Mesendoderm (in vitro differentiated cells): ENCODE measurements at regions not wholly inside any gene's neighbourhood (a gene's known extent, or its start where the extent isn't known, plus 50 kb on each side); places are given as distances from the start of the nearest gene placed in this dataset.

Experiments used
- DNase-seq: peaks from one replicate; pipeline ENCODE4 v3.0.0; 2013
- H2AK5ac ChIP-seq: 2 replicates; pipeline ENCODE4 v1.6.1; 2013; ENCODE audit warnings: low read length, inconsistent platforms
- H2BK120ac ChIP-seq: 2 replicates; pipeline ENCODE4 v1.6.1; 2013; ENCODE audit warnings: low read depth, mild to moderate bottlenecking, low read length, moderate library complexity, mixed read lengths
- H2BK15ac ChIP-seq: replicated peaks from 2 replicates; pipeline ENCODE4 v1.6.1; 2013; ENCODE audit warnings: low read depth, mild to moderate bottlenecking, moderate library complexity
- H2BK5ac ChIP-seq: 2 replicates; pipeline ENCODE4 v1.6.1; 2013; ENCODE audit warnings: low read length, inconsistent platforms
- H3K18ac ChIP-seq: 2 replicates; pipeline ENCODE4 v1.6.1; 2013; ENCODE audit warnings: mild to moderate bottlenecking, low read length, mixed read lengths
- H3K23ac ChIP-seq: one replicate; pipeline ENCODE4 v1.6.1; 2013; ENCODE audit warnings: low read length
- H3K27ac ChIP-seq: 2 replicates; pipeline ENCODE4 v1.5.1; 2013; ENCODE audit warnings: low read depth, mild to moderate bottlenecking, inconsistent platforms, low read length, moderate library complexity
- H3K27me3 ChIP-seq: 2 replicates; pipeline ENCODE4 v1.6.1; 2013; ENCODE audit warnings: low read length, control low read depth, mild to moderate bottlenecking, inconsistent platforms; ENCODE audit not compliant: insufficient read depth, poor library complexity
- H3K36me3 ChIP-seq: 2 replicates; pipeline ENCODE4 v1.6.1; 2013; ENCODE audit warnings: low read length, inconsistent platforms; ENCODE audit not compliant: control insufficient read depth, insufficient read depth
- H3K4ac ChIP-seq: one replicate; pipeline ENCODE4 v1.6.1; 2013; ENCODE audit warnings: low read depth, mild to moderate bottlenecking, low read length, moderate library complexity
- H3K4me1 ChIP-seq: 2 replicates; pipeline ENCODE4 v1.6.1; 2013; ENCODE audit warnings: low read depth, low read length, inconsistent platforms; ENCODE audit not compliant: control insufficient read depth
- H3K4me2 ChIP-seq: 2 replicates; pipeline ENCODE4 v1.6.1; 2013; ENCODE audit warnings: low read length
- H3K4me3 ChIP-seq: 2 replicates; pipeline ENCODE4 v1.5.1; 2013; ENCODE audit warnings: mild to moderate bottlenecking, low read length
- H3K56ac ChIP-seq: one replicate; pipeline ENCODE4 v1.6.1; 2013; ENCODE audit warnings: low read length
- H3K79me1 ChIP-seq: 2 replicates; pipeline ENCODE4 v1.6.1; 2013; ENCODE audit warnings: low read length, inconsistent platforms
- H3K79me2 ChIP-seq: 2 replicates; pipeline ENCODE4 v1.6.1; 2013; ENCODE audit warnings: mild to moderate bottlenecking, low read length; ENCODE audit not compliant: control insufficient read depth, insufficient read depth
- H3K9ac ChIP-seq: 2 replicates; pipeline ENCODE4 v1.6.1; 2013; ENCODE audit warnings: low read length, inconsistent platforms
- H4K5ac ChIP-seq: one replicate; pipeline ENCODE4 v1.6.1; 2013; ENCODE audit warnings: low read length
- H4K8ac ChIP-seq: one replicate; pipeline ENCODE4 v1.6.1; 2013; ENCODE audit warnings: low read depth, mild to moderate bottlenecking, control low read depth, low read length, moderate library complexity
- WGBS: extraction: QIAGEN DNeasy Blood & Tissue Kit; methylation state at CpG from one replicate; pipeline ENCODE4 v1.1.7; 2013; ENCODE audit warnings: low lambda C conversion rate, missing lambda C conversion rate; ENCODE audit not compliant: insufficient coverage; ENCODE audit errors: extremely low coverage; 5-methylcytosine and 5-hydroxymethylcytosine counted together

GRCh38 chr16:54623636-54624035 lies 307.0 kb upstream of the IRX5 start:
- Histone ChIP-seq H3K9ac (no peak overlapping the region), H3K27me3 (no peaks in the 10 kb centered on the region), H3K79me1 (no peaks in the 10 kb centered on the region), H2BK5ac (no peak overlapping the region), H3K4me2 (no peak overlapping the region), H3K4me1 (no peaks in the 10 kb centered on the region), H2AK5ac (no peak overlapping the region), H3K4me3 (no peak overlapping the region), H3K79me2 (no peaks in the 10 kb centered on the region), H3K56ac (no peak overlapping the region), H3K18ac (no peak overlapping the region), H4K8ac (no peak overlapping the region), H3K27ac (no peak overlapping the region), H3K4ac (no peak overlapping the region), H3K36me3 (no peaks in the 10 kb centered on the region), H2BK120ac (no peak overlapping the region), H3K23ac (no peak overlapping the region), H2BK15ac (no peak overlapping the region), H4K5ac (no peak overlapping the region)
- DNase-seq = no peak
- WGBS = no CpG with 5 or more reads among the region's 7 CpGs

- H3K18ac ChIP-seq = no peak overlapping the region
- no peaks in the 10 kb centered on the region for H3K27me3 ChIP-seq
- no peaks in the 10 kb centered on the region for H3K79me1 ChIP-seq
- H2AK5ac ChIP-seq = no peak overlapping the region
- H3K36me3 ChIP-seq = no peaks in the 10 kb centered on the region
- no peak overlapping the region for H3K9ac ChIP-seq
- H4K5ac ChIP-seq = no peak overlapping the region
- DNase-seq = no peak
- no peak overlapping the region for H3K56ac ChIP-seq
- no peak overlapping the region for H3K4me3 ChIP-seq
- no peaks in the 10 kb centered on the region for H3K4me1 ChIP-seq
- H2BK120ac ChIP-seq = no peak overlapping the region
- H2BK5ac ChIP-seq = no peak overlapping the region
- WGBS = no CpG with 5 or more reads among the region's 3 CpGs
- no peak overlapping the region for H2BK15ac ChIP-seq
- no peaks in the 10 kb centered on the region for H3K79me2 ChIP-seq
- H4K8ac ChIP-seq = no peak overlapping the region
- no peak overlapping the region for H3K27ac ChIP-seq
- H3K4ac ChIP-seq = no peak overlapping the region
- no peak overlapping the region for H3K4me2 ChIP-seq
- no peak overlapping the region for H3K23ac ChIP-seq
Observed at GRCh38 chr16:54620197-54620596, 310.5 kb upstream of the IRX5 start.

DNA sequence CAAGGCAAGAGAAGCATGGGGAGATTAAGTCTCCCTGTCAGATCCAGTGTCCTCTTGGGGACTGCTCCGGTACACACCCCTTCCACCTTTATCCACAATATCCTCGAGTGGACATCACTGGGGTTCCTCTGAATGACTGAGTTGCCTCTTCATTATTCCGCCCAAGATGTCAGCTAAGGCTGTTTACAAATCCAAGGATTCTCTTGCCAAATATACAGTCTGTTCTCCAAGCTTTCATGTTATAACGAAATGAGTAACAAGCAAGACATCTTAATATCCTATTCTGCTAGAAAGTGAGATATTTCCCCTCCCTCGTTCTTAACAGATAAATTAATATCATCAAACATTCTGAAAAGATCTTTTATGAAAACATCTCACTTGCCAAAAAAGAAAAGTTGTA lies 314.1 kb upstream of the IRX5 start:
- Histone ChIP-seq H3K4me2 (no peak overlapping the region), H3K4me3 (no peak overlapping the region), H4K8ac (no peak overlapping the region), H3K4me1 (no peaks in the 10 kb centered on the region), H4K5ac (no peak overlapping the region), H3K9ac (no peak overlapping the region), H3K27ac (no peak overlapping the region), H2BK15ac (no peak overlapping the region), H2AK5ac (no peak overlapping the region), H2BK5ac (no peak overlapping the region), H3K79me2 (no peaks in the 10 kb centered on the region), H3K79me1 (no peaks in the 10 kb centered on the region), H3K18ac (no peak overlapping the region), H3K56ac (no peak overlapping the region), H3K27me3 (no peaks in the 10 kb centered on the region), H3K36me3 (no peaks in the 10 kb centered on the region), H3K23ac (no peak overlapping the region), H3K4ac (no peak overlapping the region), H2BK120ac (no peak overlapping the region)
- DNase-seq = no peak
- WGBS = no CpG with 5 or more reads among the region's 5 CpGs

DNA sequence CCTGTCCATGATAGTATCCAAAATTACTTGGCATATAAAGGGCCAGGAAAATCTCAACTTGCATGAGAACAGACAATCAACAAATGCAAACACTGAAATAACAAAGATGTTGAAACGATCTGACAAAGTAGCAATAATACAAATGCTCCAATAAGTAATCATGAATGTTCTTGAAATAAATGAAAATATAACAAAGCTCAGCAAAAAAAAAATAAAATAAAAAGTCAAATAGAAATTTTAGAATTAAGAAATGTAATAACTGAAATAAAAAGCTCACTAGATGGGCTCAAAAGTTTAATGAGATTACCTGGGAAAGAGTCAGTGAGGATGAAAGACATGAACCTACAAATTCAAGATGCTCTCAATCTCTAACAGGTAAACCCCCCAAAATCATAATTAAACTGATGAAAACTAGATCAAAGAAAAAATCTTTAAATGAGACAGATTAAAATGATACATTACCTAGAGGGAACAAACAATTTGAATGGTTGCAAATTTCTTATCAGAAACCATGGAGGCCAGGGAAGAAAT lies 319.0 kb upstream of the IRX3 start:
- Histone ChIP-seq H3K9ac (no peak overlapping the region), H4K5ac (no peak overlapping the region), H3K18ac (no peak overlapping the region), H3K4me2 (no peak overlapping the region), H3K27me3 (no peaks in the 10 kb centered on the region), H2BK120ac (no peak overlapping the region), H3K23ac (no peak overlapping the region), H3K4me1 (no peaks in the 10 kb centered on the region), H3K4me3 (no peak overlapping the region), H3K36me3 (no peaks in the 10 kb centered on the region), H2AK5ac (no peak overlapping the region), H2BK5ac (no peak overlapping the region), H3K79me2 (no peaks in the 10 kb centered on the region), H3K56ac (no peak overlapping the region), H3K79me1 (no peaks in the 10 kb centered on the region), H4K8ac (no peak overlapping the region), H3K27ac (no peak overlapping the region), H2BK15ac (no peak overlapping the region), H3K4ac (no peak overlapping the region)
- no peak for DNase-seq
- WGBS = no CpG with 5 or more reads among the region's 1 CpG

GRCh38 chr16:54602666-54603065 lies 316.1 kb upstream of the IRX3 start:
- Histone ChIP-seq H3K4ac (no peak overlapping the region), H3K4me3 (no peak overlapping the region), H3K4me1 (no peaks in the 10 kb centered on the region), H2BK5ac (no peak overlapping the region), H3K56ac (no peak overlapping the region), H4K8ac (no peak overlapping the region), H2AK5ac (no peak overlapping the region), H3K27ac (no peak overlapping the region), H3K79me1 (no peaks in the 10 kb centered on the region), H3K36me3 (no peaks in the 10 kb centered on the region), H3K79me2 (no peaks in the 10 kb centered on the region), H2BK15ac (no peak overlapping the region), H3K27me3 (no peaks in the 10 kb centered on the region), H3K4me2 (no peak overlapping the region), H3K18ac (no peak overlapping the region), H2BK120ac (no peak overlapping the region), H3K9ac (no peak overlapping the region), H3K23ac (no peak overlapping the region), H4K5ac (no peak overlapping the region)
- no CpG with 5 or more reads among the region's 6 CpGs for WGBS
- no peak for DNase-seq

DNA sequence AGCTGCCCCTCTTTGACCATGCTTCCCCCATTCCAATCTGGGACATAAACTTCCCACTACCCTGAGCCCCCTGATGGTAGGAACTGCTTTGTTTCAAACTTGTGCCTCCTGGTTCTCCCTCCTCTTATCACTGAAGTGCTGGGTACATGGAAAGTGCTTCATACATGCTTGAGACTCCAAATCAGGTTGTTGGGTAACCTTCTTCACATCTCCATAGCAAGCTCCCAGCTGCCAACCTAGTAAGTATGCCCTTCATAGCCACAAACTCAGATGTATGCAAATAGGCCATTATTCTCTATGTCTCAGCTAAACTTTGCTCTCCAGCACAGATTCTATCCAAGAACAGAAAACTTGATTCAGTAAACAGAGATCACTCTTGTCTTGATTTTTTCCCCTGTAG lies 310.6 kb upstream of the IRX3 start:
- no peak overlapping the region for H3K56ac ChIP-seq
- DNase-seq = no peak
- H2BK120ac ChIP-seq = no peak overlapping the region
- no peak overlapping the region for H3K27ac ChIP-seq
- no peak overlapping the region for H2AK5ac ChIP-seq
- H4K8ac ChIP-seq = no peak overlapping the region
- no peak overlapping the region for H3K4me3 ChIP-seq
- H3K4me1 ChIP-seq = peaks cover 5% of the 10 kb centered on the region
- no peak overlapping the region for H3K9ac ChIP-seq
- no peak overlapping the region for H3K23ac ChIP-seq
- no peak overlapping the region for H2BK15ac ChIP-seq
- no peak overlapping the region for H2BK5ac ChIP-seq
- no peak overlapping the region for H3K4me2 ChIP-seq
- no peaks in the 10 kb centered on the region for H3K27me3 ChIP-seq
- H3K36me3 ChIP-seq = no peaks in the 10 kb centered on the region
- H3K18ac ChIP-seq = no peak overlapping the region
- H4K5ac ChIP-seq = no peak overlapping the region
- H3K79me1 ChIP-seq = no peaks in the 10 kb centered on the region
- H3K79me2 ChIP-seq = no peaks in the 10 kb centered on the region
- H3K4ac ChIP-seq = no peak overlapping the region
